OCI-M1 (cell line): ENCODE measurements at regions not wholly inside any gene's neighbourhood (a gene's known extent, or its start where the extent isn't known, plus 50 kb on each side); places are given as distances from the start of the nearest gene placed in this dataset.
A peak's percentile ranks its signal among the peaks of the same experiment; 100 is the strongest.

Source experiments
- DNase-seq: peaks from one replicate; lab custom pipeline; 2025; lab: John Stamatoyannopoulos, UW

DNA sequence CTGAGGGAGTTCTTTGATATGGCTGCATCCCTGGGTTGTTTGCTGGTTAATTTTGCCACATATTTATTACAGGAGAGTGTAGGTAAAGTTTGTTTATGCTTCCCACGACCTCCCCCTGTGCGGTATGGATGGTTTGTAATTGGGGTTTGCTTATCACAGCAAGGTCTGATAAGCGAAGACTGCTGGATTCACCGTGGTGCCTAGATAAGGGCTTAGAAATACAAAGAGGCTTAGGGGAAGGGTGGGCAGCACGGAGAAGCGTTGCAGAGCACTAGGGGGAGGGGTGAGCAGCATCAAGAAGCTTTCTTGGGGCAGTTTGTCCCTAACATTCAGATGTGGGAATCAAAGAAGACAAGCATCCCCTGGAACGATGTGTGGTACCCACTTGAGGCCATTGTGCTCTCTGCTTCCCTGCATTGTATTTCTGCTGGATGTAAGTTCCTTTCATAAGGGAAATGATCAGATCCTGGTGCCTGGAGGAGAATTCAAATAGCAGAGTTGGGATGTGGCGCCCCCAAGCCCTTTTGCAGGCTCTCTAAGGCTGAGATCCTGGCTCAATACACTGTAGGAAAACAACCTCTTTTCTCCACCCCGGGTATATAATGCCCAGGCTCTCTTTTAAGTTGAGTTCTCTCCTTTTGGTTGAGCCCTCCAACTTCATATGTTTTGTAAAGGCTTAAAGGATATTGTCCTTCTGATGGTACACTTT lies 598.1 kb upstream of the ADGRL4 start:
- peak; percentile 31 for DNase-seq

DNA sequence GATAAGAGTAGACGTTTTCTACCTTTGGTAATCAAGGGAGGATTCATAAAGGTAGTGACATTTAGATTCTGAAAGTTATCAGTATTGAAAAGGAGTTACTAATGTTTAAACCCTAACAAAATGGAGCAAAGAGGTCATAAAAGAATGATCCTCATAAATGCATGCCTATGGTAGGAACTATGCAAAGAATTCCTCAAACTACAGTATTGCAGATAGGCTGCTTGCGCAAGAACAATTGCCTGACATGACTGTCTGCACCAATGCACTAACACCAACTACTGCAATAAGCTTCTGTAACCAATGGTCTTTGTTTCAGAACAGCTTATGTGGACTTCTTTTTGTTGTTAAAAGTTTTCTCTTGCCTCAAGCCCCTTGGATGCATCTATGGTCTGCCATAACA lies 597.3 kb upstream of the ADGRL4 start:
- DNase-seq: peak; percentile 17

DNA sequence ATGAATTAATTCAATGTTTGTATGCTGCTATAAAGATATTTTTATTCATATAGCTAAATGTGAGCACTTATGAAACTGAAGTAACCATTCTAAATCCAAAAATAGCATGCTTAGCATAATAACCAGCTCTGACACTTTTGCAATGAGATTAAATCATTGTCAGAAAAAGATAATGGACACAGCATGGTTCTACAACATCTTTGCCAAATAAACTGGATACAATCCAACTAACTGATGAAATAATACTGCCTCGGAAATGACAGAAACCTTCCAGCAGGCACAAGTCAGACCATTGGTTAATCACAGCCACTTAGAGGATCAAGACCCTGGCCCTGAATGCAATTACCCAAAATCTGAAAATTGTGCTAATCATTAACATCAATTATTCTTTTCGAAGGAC lies 592.7 kb upstream of the ADGRL4 start:
- no peak for DNase-seq

DNA sequence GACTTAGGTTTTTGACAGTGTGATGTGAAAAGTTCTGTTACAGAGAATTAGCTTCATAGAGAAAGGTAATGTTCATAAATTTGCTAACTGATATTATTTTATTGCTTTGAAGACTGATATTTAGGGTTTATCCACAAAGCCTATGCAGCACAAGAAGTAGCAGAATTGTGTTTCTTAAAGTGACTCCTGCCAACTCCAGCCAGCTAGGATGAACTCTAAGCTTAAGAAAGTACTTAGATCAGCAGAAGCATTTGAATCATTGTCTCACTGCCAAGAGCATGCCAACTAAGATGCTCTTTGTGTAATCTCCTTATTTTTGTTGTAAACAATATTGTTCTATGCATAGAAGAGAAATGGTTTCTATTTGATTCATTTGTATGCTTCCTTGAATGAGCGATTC lies 589.4 kb upstream of the ADGRL4 start:
- no peak for DNase-seq

DNA sequence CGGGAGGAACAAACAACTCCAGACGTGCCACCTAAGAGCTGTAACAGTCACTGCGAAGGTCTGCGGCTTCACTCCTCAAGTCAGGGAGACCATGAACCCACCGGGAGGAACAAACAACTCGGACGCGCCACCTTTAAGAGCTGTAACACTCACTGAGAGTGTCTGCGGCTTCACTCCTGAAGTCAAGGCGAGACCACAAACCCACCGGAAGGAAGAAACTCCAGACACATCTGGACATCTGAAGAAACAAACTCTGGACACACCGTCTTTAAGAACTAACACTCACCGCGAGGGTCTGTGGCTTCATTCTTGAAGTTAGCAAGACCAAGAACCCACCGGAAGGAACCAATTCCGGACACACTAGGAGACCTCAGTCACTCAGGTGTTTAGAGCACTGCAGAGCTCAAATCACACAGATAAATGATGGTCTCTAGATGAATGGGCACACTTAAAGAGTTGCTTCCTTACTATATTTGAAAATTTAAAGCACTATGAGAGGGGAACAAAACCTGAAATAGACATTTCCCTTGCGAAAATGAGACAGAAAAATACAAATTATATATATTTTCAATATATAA lies 587.7 kb upstream of the ADGRL4 start:
- DNase-seq: no peak

DNA sequence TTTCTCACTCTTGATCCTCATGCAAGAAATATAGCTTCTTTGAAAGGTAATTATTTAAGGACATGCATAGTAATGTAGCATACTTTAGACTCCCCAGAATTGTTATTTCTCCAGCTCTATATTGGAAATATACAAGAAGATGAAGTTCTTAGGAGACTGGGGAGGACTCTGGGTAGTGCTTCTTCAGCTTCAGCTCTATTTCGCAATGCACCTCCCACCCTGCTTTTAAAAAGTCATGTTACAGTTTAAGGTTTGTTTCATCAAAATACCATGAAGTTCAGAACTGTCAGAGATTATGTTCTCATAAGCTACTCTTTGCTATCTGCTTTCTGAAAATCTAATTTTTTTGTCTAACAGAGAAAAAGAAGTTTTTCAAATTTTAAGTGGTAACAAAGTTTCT lies 586.2 kb upstream of the ADGRL4 start:
- no peak for DNase-seq

DNA sequence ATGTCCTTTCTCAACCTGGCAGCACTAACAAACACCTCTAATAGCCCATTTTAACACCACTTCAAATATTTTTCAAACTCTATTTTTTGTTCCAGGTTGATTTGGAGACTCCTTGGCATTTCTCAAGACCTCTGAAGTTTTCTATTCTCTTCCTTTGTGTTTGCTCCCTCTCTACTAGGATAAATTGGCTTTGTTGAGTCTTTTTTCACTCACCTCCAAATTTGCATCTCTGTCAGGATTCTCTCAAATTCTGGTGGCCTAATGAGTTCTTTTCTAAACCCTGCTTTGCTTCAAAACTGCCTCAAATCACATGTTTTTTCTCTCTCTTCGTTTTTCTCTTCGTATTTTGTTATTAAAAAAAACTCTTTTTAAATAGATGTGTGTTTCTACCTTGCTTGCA lies 582.2 kb upstream of the ADGRL4 start:
- no peak for DNase-seq

DNA sequence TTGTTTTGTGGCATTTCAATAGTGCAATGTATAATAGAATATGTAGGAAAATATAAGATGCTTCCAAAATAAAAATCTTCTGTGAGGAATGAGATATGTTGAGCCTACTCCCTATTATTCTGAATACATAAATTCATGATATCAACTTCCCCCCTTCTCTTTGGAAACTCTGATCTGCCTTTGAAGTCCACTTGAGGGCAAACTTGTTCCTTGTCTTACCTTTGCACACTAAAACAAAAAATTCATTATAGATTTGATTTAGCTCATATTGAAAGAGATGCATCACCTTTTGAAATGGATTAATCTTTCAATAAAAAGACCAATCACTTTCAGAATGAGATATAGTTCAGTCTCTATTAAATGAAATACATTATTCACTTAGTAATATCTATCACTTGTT lies 580.7 kb upstream of the ADGRL4 start:
- no peak for DNase-seq

DNA sequence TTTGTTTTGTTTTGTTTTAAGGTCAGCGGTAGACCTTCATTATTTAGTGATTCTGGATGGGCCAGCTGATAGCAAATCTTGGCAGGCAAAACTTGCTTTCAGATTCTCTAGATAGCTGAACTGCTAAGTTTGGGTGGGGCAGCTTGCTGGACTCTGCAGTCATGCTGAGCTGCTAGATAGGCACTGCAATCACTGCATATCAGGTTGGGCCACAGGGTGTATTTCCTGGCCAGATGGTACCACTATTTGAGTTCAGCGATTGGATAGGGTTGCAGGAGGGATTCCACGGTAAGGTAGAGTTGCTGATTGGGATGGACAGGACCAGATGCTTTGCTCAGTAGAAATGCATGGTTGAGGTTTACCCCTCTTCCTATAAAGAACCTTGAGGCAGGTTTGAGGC lies 579.3 kb upstream of the ADGRL4 start:
- DNase-seq: no peak

DNA sequence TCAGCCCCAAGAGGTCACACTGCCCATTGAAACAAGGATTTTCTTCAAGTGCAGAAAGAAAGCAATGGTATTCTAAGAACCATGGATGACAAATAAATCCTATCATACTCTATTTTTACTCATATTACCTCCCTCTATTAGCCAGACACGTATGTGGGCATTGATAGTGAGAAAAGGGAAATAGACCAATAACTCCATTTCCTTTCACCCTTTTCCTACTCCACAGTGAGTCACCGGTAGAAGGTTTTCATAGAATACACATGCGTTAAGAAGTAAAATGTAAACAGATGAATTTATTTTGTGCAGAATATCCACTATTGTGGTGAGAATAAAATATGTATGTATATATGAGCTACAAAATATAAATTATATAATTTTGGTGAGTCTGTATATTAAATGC lies 568.9 kb upstream of the ADGRL4 start:
- DNase-seq: no peak

DNA sequence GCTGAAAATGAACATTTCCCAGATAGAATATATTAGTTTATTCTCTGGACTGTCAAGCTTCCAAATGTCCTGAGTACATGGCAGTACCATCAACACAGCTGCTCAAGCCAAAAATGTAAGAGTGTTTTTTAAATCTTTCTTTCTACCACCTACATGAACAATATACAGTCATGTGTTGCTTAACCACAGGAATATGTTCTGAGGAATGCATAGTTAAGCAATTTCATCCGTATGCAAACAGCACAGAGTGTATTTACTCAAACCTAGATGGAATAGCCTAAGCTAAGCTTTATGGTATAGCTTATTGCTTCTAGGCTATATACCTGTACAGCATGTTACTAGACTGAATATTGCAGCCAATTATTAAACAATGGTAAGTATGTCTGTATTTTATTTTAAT lies 561.9 kb upstream of the ADGRL4 start:
- no peak for DNase-seq

DNA sequence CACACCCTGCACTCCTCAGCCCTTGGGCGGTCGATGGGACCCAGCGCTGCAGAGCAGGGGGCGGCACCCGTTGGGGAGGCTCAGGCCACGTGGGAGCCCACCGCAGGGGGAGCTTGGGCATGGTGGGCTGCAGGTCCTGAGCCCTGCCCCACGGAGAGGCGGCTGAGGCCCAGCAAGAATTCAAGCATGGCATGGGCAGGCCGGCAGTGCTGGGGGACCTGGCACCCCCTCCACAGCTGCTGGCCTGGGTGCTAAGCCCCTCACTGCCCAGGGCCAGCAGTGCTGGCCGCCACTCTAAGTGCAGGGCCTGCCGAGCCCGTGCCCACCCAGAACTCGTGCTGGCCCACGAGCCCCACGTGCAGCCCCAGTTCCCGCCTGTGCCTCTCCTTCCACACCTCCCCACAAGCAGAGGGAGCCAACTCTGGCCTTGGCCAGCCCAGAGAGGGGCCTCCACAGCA lies 555.0 kb upstream of the ADGRL4 start:
- DNase-seq: no peak

DNA sequence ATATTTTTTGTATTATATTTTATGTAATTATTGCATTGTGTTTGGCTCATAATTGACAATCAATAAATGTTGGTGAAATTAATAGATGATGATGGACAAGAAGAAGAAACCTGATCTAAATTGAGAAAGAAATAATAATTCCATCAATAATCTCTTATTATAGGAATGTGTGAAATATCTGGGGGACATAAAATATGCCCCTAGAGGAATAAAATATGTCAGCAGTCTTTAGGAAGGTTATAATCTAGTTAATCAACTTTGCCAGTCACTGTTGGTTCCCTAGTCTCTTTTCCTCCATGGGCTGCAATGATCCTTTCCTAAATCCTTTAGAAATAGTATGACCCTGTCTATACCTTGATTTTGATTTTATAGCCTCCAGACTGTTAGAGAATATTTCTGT lies 549.7 kb upstream of the ADGRL4 start:
- no peak for DNase-seq

DNA sequence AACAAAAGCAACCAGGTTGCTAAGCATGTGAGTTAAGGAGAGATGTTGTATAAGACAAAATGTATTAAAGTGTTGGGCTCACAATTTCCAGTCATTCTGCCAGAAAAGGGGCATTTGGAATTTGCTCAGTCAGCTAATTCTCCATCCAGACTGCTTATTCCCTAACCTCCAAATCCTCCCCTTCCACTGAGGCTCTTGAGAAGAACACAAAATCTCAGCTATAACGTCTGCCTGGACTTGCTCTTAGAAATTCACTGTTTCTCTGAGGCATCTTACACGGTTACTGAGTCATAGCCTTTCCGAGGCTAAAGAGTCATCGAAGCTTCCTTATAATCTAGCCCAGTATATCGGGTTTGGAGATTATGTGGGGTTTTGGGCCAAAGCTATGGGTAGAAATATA lies 548.2 kb upstream of the ADGRL4 start:
- no peak for DNase-seq

DNA sequence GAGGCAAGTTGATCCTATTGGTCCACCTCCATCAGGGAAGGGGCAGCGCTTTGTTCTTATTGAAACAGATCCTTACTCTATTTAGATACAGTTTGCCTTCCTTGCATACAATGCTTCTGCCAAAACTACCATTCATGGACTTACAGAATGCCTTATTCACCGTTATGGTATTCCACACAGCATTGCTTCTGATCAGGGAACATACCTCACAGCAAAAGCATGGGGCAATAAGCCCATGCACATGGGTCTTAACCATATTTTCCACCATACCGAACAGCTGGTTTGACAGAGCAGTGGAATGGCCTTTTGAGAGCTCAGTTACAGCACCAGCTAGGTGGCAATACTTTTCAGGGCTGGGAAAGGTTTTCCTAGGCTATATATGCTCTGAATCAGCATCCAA lies 544.8 kb upstream of the ADGRL4 start:
- DNase-seq: no peak

DNA sequence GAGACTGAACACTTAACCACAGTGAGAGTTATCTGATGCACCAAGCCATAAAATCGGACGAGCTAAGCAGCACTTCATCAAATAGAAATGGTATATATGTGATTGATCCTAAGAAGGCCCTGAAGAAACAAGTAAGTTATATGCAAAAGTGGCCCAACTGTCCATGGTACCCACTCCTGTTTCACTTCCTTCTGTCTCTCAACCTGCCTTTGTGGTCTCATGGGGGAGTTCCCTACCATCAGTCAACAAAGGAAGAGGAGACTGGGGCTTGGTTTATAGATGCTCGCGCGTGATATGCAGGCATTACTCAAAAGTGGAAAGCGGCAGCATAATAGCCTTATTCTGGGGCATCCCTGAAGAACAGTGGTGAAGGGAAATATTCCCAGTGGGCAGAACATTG lies 543.9 kb upstream of the ADGRL4 start:
- no peak for DNase-seq

DNA sequence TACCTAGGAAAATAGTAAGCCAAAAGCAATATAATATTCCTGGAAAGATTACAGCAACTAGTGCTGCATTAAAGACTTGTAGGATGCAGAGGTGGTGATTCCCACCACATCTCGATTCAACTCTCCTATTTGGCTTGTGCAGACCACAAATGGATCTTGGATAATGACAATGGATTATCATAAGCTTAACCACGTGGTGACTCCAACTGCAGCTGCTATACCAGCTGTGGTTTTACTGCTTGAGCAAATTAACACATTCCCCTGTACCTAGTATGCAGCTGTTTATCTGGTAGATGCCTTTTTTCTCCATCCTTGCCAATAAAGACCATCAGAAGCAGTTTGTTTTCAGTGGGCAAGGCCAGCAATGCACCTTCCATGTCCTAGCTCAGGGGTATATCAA lies 542.7 kb upstream of the ADGRL4 start:
- no peak for DNase-seq

DNA sequence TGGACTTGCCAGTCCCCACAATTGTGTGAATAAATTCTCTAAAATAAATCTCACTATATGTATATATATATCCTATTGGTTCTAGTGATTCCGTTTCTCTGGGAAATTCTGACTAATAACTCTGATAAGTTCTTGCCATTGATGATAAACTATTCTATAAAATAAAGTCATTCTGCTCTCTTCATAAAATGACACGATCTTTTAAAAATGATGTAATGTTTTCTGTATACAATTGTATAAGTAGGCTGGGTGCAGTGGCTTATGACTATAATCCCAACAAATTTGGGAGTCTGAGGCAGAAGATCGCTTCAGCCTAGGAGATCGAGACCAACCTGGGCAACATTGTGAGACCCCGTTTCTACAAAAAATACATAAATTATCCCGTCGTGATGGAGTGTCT lies 541.0 kb upstream of the ADGRL4 start:
- DNase-seq: no peak

DNA sequence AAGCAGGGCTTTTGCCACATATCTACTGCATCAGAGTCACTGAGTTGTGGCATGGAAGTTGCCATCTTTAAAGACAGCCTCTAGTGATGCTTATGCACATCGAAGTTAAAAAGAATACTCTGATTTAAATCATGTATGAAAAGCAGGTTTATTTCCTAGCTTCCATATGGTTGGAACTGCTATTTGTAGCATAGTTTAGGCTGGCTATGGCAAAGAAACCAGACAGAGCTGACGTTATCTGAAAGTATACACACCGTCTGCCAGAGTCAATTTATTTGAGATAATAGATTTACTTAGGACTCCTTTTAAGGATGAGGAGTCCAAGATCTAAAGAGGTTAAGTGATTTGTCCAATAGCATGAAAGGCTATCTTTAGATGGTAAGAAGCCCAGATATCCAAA lies 536.9 kb upstream of the ADGRL4 start:
- DNase-seq: no peak

DNA sequence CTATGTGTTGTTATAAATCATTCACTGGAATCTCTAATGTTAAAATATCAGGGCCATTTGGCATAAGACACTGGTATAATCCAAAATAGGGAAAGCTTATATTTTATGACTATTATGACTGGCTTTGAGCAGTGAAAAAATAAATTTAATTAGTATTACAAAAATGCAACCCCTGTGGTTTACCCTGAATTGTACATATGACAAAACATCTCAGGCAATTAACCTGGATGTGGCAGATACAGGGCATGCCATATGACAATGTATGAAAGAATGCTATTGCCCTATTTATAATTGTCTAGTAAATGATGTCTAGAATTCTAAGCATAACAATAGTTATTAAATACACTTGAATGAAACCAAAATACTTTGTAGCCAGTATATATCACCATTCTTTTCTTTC lies 532.5 kb upstream of the ADGRL4 start:
- DNase-seq: no peak

DNA sequence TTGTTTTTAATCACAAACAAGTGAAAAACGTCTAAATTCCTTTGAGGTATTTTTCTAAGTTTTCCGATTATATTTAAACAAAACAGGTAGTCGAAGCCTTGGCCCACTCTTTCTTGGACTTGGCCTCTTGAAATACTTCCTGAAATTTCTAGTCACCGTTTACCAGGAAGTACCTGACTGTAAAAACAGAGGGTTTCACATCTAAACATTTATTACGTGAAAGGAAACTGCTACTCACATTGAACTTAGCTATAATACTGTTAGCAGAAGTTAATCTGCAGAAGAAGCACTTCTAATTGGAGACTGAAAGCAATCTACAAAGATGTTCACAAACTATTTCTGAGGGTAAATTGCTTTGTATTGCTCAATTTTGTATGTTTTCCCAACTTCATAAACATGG lies 526.0 kb upstream of the ADGRL4 start:
- DNase-seq: no peak

DNA sequence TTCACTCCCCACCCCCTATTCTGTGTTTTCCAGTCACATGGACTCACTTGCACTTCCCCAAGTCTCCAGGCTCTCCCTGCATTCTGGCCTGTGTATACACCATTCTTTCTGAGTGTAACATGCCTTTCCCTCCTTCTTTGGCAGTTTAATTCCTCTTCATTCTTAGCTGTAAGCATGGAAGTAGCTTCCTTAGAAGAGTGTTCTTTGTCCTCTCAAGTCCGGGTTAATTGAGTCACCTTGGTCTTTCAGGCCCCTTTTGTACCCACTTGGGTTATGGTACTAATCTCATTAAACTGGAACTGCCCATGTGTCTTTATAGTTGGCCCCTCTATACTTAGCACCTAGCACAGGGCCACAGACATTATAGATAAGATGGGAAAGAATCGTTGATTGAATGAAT lies 525.3 kb upstream of the ADGRL4 start:
- DNase-seq: no peak

DNA sequence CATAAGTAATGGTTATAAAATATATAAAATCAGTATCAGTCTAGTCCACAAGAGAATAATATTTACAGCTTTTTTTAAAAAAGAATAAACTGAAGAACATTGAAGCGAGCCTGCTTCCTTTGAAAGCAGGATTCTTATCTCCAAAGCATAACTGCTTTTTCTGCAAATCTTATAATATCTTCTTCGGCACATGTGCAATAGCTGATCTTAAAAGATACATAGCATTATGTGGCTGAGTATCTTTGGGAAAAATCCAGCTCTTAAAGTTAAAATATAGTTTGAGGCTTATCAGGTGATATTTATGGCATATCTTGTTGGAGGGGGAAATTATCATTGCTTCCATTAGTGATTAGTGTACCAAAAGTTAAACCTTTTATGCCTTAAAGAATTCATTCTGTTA lies 523.9 kb upstream of the ADGRL4 start:
- DNase-seq: no peak

DNA sequence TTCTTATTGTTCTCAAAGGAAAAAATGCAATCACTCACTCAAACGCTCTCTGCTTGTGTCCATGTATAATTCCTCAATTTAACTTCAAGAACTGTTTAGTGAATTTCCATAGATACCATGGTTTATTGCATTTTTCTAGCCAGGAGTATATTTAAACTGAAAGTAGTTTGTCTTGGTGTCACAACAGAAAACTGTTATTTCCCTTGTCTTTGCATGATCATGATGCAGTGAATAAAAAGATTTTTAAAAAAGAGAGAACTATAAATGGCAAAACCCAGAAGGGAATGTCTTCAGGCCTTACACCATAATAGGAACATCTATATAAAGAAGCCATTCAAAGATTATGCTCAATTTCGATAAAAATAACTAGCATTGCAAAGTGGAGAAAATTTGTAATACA lies 523.5 kb upstream of the ADGRL4 start:
- DNase-seq: no peak
